AG04450 (cell line): ENCODE measurements at regions not wholly inside any gene's neighbourhood (a gene's known extent, or its start where the extent isn't known, plus 50 kb on each side); places are given as distances from the start of the nearest gene placed in this dataset.

ENCODE experiments used
- CTCF ChIA-PET: fragments of 300-600, 350-600 bp; formaldehyde crosslinking; extraction: SDS; loops from one replicate; lab custom pipeline; 2022; ENCODE audit warnings: antibody characterized with exemption, inconsistent platforms; lab: Charles Lee
- POLR2A ChIA-PET: fragments of 350-600 bp; formaldehyde crosslinking; extraction: SDS; loops from one replicate; lab custom pipeline; 2021; ENCODE audit warnings: antibody characterized with exemption, inconsistent platforms; lab: Yijun Ruan, JAX
- DNase-seq: peaks from one replicate; pipeline ENCODE4 v3.0.0-alpha.2; 2011; ENCODE audit warnings: low read depth, low spot score
- H3K27ac ChIP-seq: one replicate; pipeline ENCODE4 v1.5.1; 2012; ENCODE audit warnings: low read depth, low read length, control low read depth
- H3K27me3 ChIP-seq: one replicate; pipeline ENCODE4 v1.6.0; 2012; ENCODE audit warnings: low read length; ENCODE audit not compliant: control insufficient read depth, insufficient read depth
- H3K4me3 ChIP-seq: 2 replicates; pipeline ENCODE4 v1.5.1; 2011; ENCODE audit warnings: mild to moderate bottlenecking, low read depth, low read length, control low read depth
- H3K9me3 ChIP-seq: 2 replicates; pipeline ENCODE4 v1.5.1; 2012; ENCODE audit warnings: low read length; ENCODE audit not compliant: control insufficient read depth, insufficient read depth
- CTCF ChIP-seq: IDR thresholded peaks from 2 replicates; pipeline ENCODE4 v1.5.1; 2011; ENCODE audit warnings: low read depth, low read length, control low read depth, inconsistent platforms

DNA sequence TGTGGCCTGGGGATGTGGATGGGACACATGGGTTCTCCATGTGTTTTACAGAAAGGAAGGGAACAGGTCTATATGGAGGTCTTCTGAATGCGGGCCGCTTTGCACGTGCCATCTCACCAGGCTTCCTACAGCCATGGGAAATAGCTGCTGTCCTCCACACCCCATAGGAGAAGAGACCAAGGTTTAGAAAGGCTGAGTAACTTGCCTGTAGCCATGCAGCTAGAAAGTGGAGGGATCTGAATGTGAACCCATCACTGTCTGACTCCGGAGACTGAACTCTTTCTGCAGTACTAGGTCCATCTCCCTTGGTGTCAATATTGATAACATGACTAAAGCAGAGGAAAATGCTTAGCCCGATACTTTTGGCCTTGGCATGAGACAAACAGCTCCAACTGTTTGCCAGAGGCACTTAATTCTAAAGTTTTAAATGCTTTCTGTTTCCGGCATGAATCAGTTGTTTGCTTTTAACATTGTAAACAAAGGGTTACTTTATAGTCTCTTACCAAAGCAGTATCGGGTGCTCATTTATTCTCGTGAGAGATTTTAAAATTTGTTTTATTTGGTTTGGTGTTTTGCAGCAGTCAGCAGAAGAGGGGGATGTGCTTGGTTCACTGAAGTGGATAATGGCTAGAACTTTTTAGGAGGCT, 64.8 kb upstream of the LOXL4 start:
- no peak for DNase-seq
- Histone ChIP-seq H3K4me3 (no peak overlapping the region), H3K27ac (peak overlapping the region; percentile 34), H3K27me3 (no peaks in the 10 kb centered on the region), H3K9me3 (no peaks in the 10 kb centered on the region; the same call in none of the 2 replicates)
- ChIA-PET CTCF (interaction anchor here (1.3 kb wide), 1 partner anchor 23 kb away, joined by 9 read pairs; no protein-coding TSS in a partner anchor), POLR2A (interaction anchor here (0.6 to 1.2 kb wide), 2 partner anchors 18 to 83 kb away, joined by 3 to 4 read pairs; no protein-coding TSS in a partner anchor)
- no peak for TF ChIP-seq CTCF

- H3K4me3 ChIP-seq = no peak overlapping the region
Measured at GRCh38 chr10:98331885-98332284, 63.9 kb upstream of the LOXL4 start.

DNA sequence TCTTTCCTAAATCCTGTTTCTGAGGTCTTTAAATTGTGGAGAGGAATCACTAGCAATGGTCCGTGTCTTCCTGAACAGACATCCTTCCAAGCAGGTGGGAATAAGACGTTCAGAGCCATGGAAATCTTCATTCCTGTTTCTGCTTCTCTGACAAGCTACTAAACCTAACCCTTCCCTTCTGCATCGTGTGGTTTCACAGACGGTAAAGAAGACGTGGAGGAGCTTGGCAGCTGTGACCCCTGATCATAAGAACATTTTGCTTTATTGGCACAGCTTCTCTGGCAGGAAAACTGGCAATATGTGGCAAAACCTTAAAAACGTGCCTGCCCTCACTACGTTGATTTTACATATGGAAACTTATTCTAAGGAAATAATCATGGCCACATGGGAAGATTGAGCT, 63.0 kb upstream of the LOXL4 start:
- Histone ChIP-seq H3K9me3 (no peaks in the 10 kb centered on the region; the same call in none of the 2 replicates), H3K27me3 (no peaks in the 10 kb centered on the region), H3K4me3 (no peak overlapping the region), H3K27ac (no peak overlapping the region)
- CTCF ChIA-PET = interaction anchor here (0.7 to 2.6 kb wide), 2 partner anchors 21 to 25 kb away, joined by 3 to 22 read pairs; no protein-coding TSS in a partner anchor
- POLR2A ChIA-PET = interaction anchor here (0.5 kb wide), 1 partner anchor 799 kb away, joined by 5 read pairs; no protein-coding TSS in a partner anchor
- no peak for TF ChIP-seq CTCF
- DNase-seq = no peak

More at GRCh38 chr10:98331885-98332284, 63.9 kb upstream of the LOXL4 start:
- CTCF ChIA-PET = interaction anchor here (2.6 kb wide), 1 partner anchor 22 kb away, joined by 22 read pairs; no protein-coding TSS in a partner anchor
- no peaks in the 10 kb centered on the region; the same call in none of the 2 replicates for H3K9me3 ChIP-seq
- peak; percentile 29 for TF ChIP-seq CTCF
- no peak for DNase-seq
- H3K27ac ChIP-seq = no peak overlapping the region
- POLR2A ChIA-PET = no interaction called here
- H3K27me3 ChIP-seq = no peaks in the 10 kb centered on the region

- TF ChIP-seq CTCF = no peak
- no peak for DNase-seq
- POLR2A ChIA-PET = no interaction called here
- Histone ChIP-seq H3K27ac (no peak overlapping the region), H3K9me3 (no peaks in the 10 kb centered on the region; the same call in none of the 2 replicates), H3K27me3 (no peaks in the 10 kb centered on the region), H3K4me3 (no peak overlapping the region)
- CTCF ChIA-PET = interaction anchor here (1.4 to 3.5 kb wide), 2 partner anchors 9 to 19 kb away, joined by 3 to 14 read pairs; no protein-coding TSS in a partner anchor
Measured at GRCh38 chr10:98328640-98329039, 60.6 kb upstream of the LOXL4 start.

DNA sequence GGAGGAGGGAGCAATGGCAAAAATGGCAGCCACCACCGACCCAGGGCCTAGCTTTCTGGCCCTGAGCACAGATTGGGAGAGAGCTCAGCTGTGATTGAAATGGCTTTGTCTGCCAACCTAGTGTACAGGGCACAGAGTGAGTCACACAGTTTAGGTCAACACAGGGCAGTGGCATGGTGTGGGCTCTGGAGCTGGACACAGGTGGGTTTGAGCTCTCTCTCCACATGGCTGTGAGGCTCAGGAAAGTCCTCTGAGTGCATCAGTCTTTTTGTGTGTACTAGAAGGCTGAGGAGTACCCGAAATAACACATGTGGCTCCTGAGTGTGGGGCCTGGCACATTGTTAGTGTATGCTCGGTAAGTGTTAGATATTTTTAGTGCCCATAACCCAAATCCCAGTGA, 60.2 kb upstream of the LOXL4 start:
- no peak for TF ChIP-seq CTCF
- Histone ChIP-seq H3K27me3 (no peaks in the 10 kb centered on the region), H3K4me3 (no peak overlapping the region), H3K9me3 (no peaks in the 10 kb centered on the region; the same call in none of the 2 replicates), H3K27ac (no peak overlapping the region)
- ChIA-PET POLR2A (no interaction called here), CTCF (interaction anchor here (0.6 to 3.5 kb wide), 3 partner anchors 10 to 791 kb away, joined by 3 to 14 read pairs (median 3); no protein-coding TSS in a partner anchor)
- no peak for DNase-seq
